ENCODE measurements at regions not wholly inside any gene's neighbourhood (a gene's known extent, or its start where the extent isn't known, plus 50 kb on each side); places are given as distances from the start of the nearest gene placed in this dataset.

DNA sequence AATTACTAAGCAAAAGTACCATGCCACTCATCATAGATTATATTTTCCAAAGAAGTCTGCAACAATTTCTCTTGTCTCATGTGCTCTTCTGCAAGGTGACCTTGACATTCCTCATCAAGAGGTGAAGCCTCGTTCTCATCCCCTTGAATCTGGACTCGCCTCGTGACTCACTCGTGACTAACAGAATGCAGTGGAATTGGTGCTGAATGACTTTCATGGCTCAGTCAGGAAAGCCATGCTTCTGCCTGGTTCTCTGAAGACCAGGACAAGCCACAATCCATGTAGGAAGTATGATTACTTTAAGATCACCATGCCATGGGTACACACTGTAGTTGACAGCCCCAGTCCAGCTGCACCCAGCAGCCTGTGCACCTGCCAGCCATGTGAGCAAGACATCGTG lies 335.8 kb downstream of the GADD45G start:
- H3K9me3 ChIP-seq, result no peaks in the 10 kb centered on the region
- no peaks in the 10 kb centered on the region for H3K36me3 ChIP-seq
- intact Hi-C loops (cut with DNase I; ENCODE audit: low total_unique reads), result loop anchor here (10.0 kb wide), 1 partner anchor 336 kb away; the partner anchor contains the start of gene GADD45G
- H3K4me1 ChIP-seq, result peaks cover 5 to 15% (median 12%) of the 10 kb centered on the region in 4 donors
- in situ Hi-C loops (cut with MboI; ENCODE audit: low pct_ligation_motif_present in 1 of 4, low pct_unique_long_range_greater_than_20kb in 1 of 4, low sequenced_read_pairs in 3 of 4), result no loop called here
- H3K27me3 ChIP-seq, result no peaks in the 10 kb centered on the region
- TF ChIP-seq, protein P1, sequence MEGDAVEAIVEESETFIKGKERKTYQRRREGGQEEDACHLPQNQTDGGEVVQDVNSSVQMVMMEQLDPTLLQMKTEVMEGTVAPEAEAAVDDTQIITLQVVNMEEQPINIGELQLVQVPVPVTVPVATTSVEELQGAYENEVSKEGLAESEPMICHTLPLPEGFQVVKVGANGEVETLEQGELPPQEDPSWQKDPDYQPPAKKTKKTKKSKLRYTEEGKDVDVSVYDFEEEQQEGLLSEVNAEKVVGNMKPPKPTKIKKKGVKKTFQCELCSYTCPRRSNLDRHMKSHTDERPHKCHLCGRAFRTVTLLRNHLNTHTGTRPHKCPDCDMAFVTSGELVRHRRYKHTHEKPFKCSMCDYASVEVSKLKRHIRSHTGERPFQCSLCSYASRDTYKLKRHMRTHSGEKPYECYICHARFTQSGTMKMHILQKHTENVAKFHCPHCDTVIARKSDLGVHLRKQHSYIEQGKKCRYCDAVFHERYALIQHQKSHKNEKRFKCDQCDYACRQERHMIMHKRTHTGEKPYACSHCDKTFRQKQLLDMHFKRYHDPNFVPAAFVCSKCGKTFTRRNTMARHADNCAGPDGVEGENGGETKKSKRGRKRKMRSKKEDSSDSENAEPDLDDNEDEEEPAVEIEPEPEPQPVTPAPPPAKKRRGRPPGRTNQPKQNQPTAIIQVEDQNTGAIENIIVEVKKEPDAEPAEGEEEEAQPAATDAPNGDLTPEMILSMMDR (IDR thresholded peaks at IDR 0.05), result no peak
- TF ChIP-seq POLR2AphosphoS5 (IDR thresholded peaks at IDR 0.05) (no peak), EP300 (IDR thresholded peaks at IDR 0.05; ENCODE audit: low read depth) (no peak), POLR2A (IDR thresholded peaks at IDR 0.05) (no peak)
- 91% methylated on average over 5 of the region's 5 CpGs; no CpG with 5 or more reads in 1 of the 2 donors for WGBS, 2 donors (ENCODE audit: low coverage in 1 of 2)
- DNase-seq, result no peak
- H3K27ac ChIP-seq, result no peak overlapping the region
- no peak overlapping the region for H3K4me3 ChIP-seq

DNA sequence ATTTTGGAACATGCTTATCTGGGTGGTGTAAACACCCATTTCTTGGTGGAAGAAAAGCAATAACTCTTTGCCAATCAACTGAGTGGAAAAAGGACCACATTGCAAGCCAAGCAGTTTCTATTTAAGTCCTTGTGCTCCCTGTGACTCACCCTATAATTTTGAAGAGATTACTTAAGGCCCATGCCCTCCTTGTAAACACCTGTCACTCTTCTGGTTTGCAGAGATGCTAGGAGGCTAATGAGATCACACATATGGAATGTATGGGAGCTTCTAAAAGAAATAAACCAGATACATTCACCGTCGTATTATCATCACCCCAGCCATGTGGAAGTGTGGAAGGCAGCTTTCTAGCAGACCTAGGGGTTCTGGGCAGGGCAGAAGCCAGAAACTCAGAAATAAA lies 337.1 kb downstream of the GADD45G start:
- peaks cover 5 to 13% (median 9%) of the 10 kb centered on the region in 4 donors for H3K4me1 ChIP-seq

DNA sequence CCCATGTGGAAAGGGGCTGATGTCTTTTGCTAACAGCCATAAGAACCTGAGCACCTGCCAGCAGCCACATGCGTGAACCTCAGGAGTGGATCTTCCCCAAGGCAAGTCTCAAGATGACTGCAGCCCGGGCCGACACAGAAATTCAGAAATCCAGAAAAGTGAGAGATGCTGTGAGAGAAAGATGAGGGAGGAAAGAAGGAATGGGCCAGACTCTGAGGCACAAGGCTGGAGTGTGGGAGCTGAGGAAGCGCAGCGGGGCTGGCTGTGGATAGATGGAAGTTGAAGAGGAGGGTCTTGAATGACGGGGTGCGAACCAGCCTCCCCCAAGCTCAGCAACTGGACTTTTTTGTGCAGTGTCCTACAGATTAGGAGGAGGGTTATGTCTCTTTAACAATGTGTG lies 337.8 kb downstream of the GADD45G start:
- Histone ChIP-seq H3K27me3 (no peaks in the 10 kb centered on the region), H3K36me3 (no peaks in the 10 kb centered on the region), H3K9me3 (no peaks in the 10 kb centered on the region), H3K27ac (peak overlapping the region in 2 of 4 donors; percentile 13 to 77), H3K4me1 (peaks cover 5 to 13% (median 9%) of the 10 kb centered on the region in 4 donors), H3K4me3 (no peak overlapping the region)
- intact Hi-C loops (cut with DNase I; ENCODE audit: low total_unique reads) (loop anchor here (10.0 kb wide), 1 partner anchor 338 kb away; the partner anchor contains the start of gene GADD45G), in situ Hi-C loops (cut with MboI; ENCODE audit: low pct_ligation_motif_present in 1 of 4, low pct_unique_long_range_greater_than_20kb in 1 of 4, low sequenced_read_pairs in 3 of 4) (no loop called here)
- DNase-seq, result no peak
- TF ChIP-seq POLR2A (IDR thresholded peaks at IDR 0.05) (no peak), EP300 (IDR thresholded peaks at IDR 0.05; ENCODE audit: low read depth) (no peak), POLR2AphosphoS5 (IDR thresholded peaks at IDR 0.05) (no peak)
- TF ChIP-seq, protein P1 (IDR thresholded peaks at IDR 0.05), result no peak
- 92 to 100% methylated on average over 2 to 7 of the region's 7 CpGs for WGBS, 2 donors (ENCODE audit: low coverage in 1 of 2)

More for the DNA sequence above, 337.1 kb downstream of the GADD45G start:
- TF ChIP-seq POLR2AphosphoS5 (IDR thresholded peaks at IDR 0.05) (peak; percentile 84 to 91 (median 85)), EP300 (IDR thresholded peaks at IDR 0.05; ENCODE audit: low read depth) (peak; percentile 55)
- TF ChIP-seq, protein P1 (IDR thresholded peaks at IDR 0.05), result no peak
- H3K9me3 ChIP-seq, result no peaks in the 10 kb centered on the region
- WGBS, 2 donors (ENCODE audit: low coverage in 1 of 2), result 69 to 88% methylated on average over 2 of the region's 2 CpGs
- in situ Hi-C loops (cut with MboI; ENCODE audit: low pct_ligation_motif_present in 1 of 4, low pct_unique_long_range_greater_than_20kb in 1 of 4, low sequenced_read_pairs in 3 of 4), result no loop called here
- H3K27ac ChIP-seq, result peak overlapping the region; percentile 13 to 77 (median 46)
- H3K27me3 ChIP-seq, result no peaks in the 10 kb centered on the region
- intact Hi-C loops (cut with DNase I; ENCODE audit: low total_unique reads), result loop anchor here (10.0 kb wide), 1 partner anchor 337 kb away; the partner anchor contains the start of gene GADD45G
- no peak overlapping the region for H3K4me3 ChIP-seq
- no peak for DNase-seq
- H3K36me3 ChIP-seq, result no peaks in the 10 kb centered on the region

DNA sequence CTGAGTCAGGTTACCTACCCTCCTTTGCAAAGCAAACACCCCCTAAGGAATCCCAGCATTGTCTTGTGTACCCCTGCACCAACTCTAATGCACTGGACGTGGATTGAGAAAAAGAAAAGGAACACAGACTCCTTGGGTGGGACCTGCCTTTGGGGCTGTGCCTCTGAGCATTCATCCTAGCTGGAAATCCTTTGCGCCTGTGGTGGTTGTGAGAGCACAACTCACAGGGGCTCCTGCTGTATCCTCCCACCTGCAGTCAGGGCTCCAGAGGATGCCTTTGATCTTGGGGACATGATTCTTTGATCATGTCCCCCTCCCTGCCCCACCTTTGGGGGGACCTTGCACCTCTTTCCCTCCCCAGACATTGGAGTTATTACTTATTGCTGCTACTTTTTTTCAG lies 338.5 kb downstream of the GADD45G start:
- no peaks in the 10 kb centered on the region for H3K27me3 ChIP-seq
- H3K36me3 ChIP-seq, result no peaks in the 10 kb centered on the region
- 79% methylated on average over 2 of the region's 2 CpGs; no CpG with 5 or more reads in 1 of the 2 donors for WGBS, 2 donors (ENCODE audit: low coverage in 1 of 2)
- peaks cover 5 to 13% (median 9%) of the 10 kb centered on the region in 4 donors for H3K4me1 ChIP-seq
- no peak for DNase-seq
- TF ChIP-seq POLR2A (IDR thresholded peaks at IDR 0.05), result no peak
- no peak for TF ChIP-seq EP300 (IDR thresholded peaks at IDR 0.05; ENCODE audit: low read depth)
- no peak for TF ChIP-seq POLR2AphosphoS5 (IDR thresholded peaks at IDR 0.05)
- TF ChIP-seq, protein P1 (IDR thresholded peaks at IDR 0.05), result no peak
- no peak overlapping the region for H3K4me3 ChIP-seq
- intact Hi-C loops (cut with DNase I; ENCODE audit: low total_unique reads) (loop anchor here (10.0 kb wide), 1 partner anchor 339 kb away; the partner anchor contains the start of gene GADD45G), in situ Hi-C loops (cut with MboI; ENCODE audit: low pct_ligation_motif_present in 1 of 4, low pct_unique_long_range_greater_than_20kb in 1 of 4, low sequenced_read_pairs in 3 of 4) (no loop called here)
- H3K9me3 ChIP-seq, result no peaks in the 10 kb centered on the region
- peak overlapping the region in 1 of 4 donors; percentile 1 for H3K27ac ChIP-seq
